SU-DHL-6 (cell line): ENCODE measurements at regions not wholly inside any gene's neighbourhood (a gene's known extent, or its start where the extent isn't known, plus 50 kb on each side); places are given as distances from the start of the nearest gene placed in this dataset.
A peak's percentile ranks its signal among the peaks of the same experiment; 100 is the strongest.

ENCODE experiments used
- H2AFZ ChIP-seq: fragments of 200-600 bp; sonication (generic); 2 replicates; pipeline ENCODE4 v1.6.1; 2014; ENCODE audit warnings: low read depth, mild to moderate bottlenecking, moderate library complexity, mixed read lengths, antibody characterized with exemption, low read length; ENCODE audit not compliant: severe bottlenecking
- H3F3A ChIP-seq: fragments of 200-600 bp; shearing (Covaris generic); 2 replicates; pipeline ENCODE4 v1.6.0; 2016; ENCODE audit warnings: antibody characterized with exemption, mild to moderate bottlenecking; ENCODE audit not compliant: insufficient read depth
- H3K27ac ChIP-seq: fragments of 200-600 bp; sonication (generic); 2 replicates; pipeline ENCODE4 v1.5.1; 2016; ENCODE audit warnings: low read depth, mild to moderate bottlenecking, low read length, moderate library complexity, mixed read lengths
- H3K27me3 ChIP-seq: fragments of 200-600 bp; sonication (generic), shearing (Covaris generic); 2 replicates; pipeline ENCODE4 v1.6.0; 2014; ENCODE audit warnings: mild to moderate bottlenecking, low read length
- H3K36me3 ChIP-seq: fragments of 200-600 bp; sonication (generic); 2 replicates; pipeline ENCODE4 v1.6.1; 2014; ENCODE audit warnings: mild to moderate bottlenecking, low read length, mixed read lengths
- H3K4me2 ChIP-seq: fragments of 300-600, 200-600 bp; shearing (Covaris generic), sonication (generic); 2 replicates; pipeline ENCODE4 v1.6.0; 2014; ENCODE audit warnings: low read length, low read depth, mild to moderate bottlenecking; ENCODE audit not compliant: poor library complexity, severe bottlenecking
- H3K4me3 ChIP-seq: fragments of 200-600 bp; sonication (generic); 2 replicates; pipeline ENCODE4 v1.5.1; 2014; ENCODE audit warnings: antibody characterized with exemption, low read length, mild to moderate bottlenecking, mixed read lengths; ENCODE audit not compliant: insufficient read depth, poor library complexity, severe bottlenecking
- H3K79me2 ChIP-seq: fragments of 200-600 bp; sonication (generic); 2 replicates; pipeline ENCODE4 v1.6.1; 2014; ENCODE audit warnings: mild to moderate bottlenecking, low read length, moderate library complexity; ENCODE audit not compliant: insufficient read depth
- H3K9ac ChIP-seq: fragments of 200-600 bp; sonication (generic); 2 replicates; pipeline ENCODE4 v1.7.0; 2014; ENCODE audit warnings: mild to moderate bottlenecking, low read length
- H3K9me2 ChIP-seq: fragments of 200-600 bp; sonication (generic); replicated peaks from 2 replicates; pipeline ENCODE4 v1.6.1; 2014; ENCODE audit warnings: low read length; ENCODE audit not compliant: insufficient read depth
- H3K9me3 ChIP-seq: fragments of 200-600 bp; sonication (generic); 2 replicates; pipeline ENCODE4 v1.6.1; 2014; ENCODE audit warnings: low read length, mixed read lengths; ENCODE audit not compliant: insufficient read depth
- H4K20me1 ChIP-seq: fragments of 200-600 bp; sonication (generic); 2 replicates; pipeline ENCODE4 v1.6.1; 2014; ENCODE audit warnings: low read depth, mild to moderate bottlenecking, antibody characterized with exemption, low read length, moderate library complexity, mixed read lengths
- EZH2phosphoT487 ChIP-seq: fragments of 200-600 bp; sonication (generic), shearing (Covaris generic); conservative IDR thresholded peaks from 2 replicates; pipeline ENCODE4 v1.6.1; 2018; ENCODE audit warnings: mild to moderate bottlenecking, antibody characterized with exemption, low read length, moderate library complexity, mixed read lengths
- TF ChIP-seq, protein P1 (sequence below): fragments of 200-600 bp; sonication (generic); IDR thresholded peaks from one replicate; pipeline ENCODE4 v1.5.1; 2017; ENCODE audit warnings: antibody characterized with exemption, mild to moderate bottlenecking, low read length, moderate library complexity; ENCODE audit not compliant: insufficient read depth, poor library complexity, severe bottlenecking

DNA sequence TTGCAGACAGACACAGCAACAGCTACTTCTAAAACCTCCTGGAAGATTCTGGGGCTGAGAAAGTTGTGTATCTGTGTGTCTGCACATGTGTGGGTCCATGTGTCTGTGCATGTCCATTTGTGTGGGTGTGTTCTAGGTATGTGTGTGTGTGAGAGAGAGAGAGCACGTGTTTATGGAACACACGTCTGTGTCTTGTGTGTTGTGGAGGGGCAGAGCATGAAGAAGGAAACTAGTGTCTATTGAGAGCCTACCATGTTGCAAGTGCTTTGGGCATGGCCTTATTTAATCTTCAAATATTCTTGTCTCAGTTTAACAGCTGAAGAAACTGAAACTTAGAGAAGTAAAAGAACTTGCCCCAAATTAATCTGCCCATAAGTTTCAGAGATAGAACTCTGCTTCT, 327.5 kb downstream of the UACA start:
- H3K9me3 ChIP-seq, result no peaks in the 10 kb centered on the region
- H3K4me3 ChIP-seq, result peak overlapping the region; percentile 15
- H3F3A ChIP-seq, result peaks cover 18% of the 10 kb centered on the region
- H3K27ac ChIP-seq, result peak overlapping the region; percentile 94
- H2AFZ ChIP-seq, result peak overlapping the region; percentile 83
- H4K20me1 ChIP-seq, result no peaks in the 10 kb centered on the region
- peak overlapping the region; percentile 65 for H3K4me2 ChIP-seq
- no peaks in the 10 kb centered on the region for H3K9me2 ChIP-seq
- H3K36me3 ChIP-seq, result no peaks in the 10 kb centered on the region
- TF ChIP-seq, protein P1, sequence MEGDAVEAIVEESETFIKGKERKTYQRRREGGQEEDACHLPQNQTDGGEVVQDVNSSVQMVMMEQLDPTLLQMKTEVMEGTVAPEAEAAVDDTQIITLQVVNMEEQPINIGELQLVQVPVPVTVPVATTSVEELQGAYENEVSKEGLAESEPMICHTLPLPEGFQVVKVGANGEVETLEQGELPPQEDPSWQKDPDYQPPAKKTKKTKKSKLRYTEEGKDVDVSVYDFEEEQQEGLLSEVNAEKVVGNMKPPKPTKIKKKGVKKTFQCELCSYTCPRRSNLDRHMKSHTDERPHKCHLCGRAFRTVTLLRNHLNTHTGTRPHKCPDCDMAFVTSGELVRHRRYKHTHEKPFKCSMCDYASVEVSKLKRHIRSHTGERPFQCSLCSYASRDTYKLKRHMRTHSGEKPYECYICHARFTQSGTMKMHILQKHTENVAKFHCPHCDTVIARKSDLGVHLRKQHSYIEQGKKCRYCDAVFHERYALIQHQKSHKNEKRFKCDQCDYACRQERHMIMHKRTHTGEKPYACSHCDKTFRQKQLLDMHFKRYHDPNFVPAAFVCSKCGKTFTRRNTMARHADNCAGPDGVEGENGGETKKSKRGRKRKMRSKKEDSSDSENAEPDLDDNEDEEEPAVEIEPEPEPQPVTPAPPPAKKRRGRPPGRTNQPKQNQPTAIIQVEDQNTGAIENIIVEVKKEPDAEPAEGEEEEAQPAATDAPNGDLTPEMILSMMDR, result no peak
- no peak for TF ChIP-seq EZH2phosphoT487
- no peaks in the 10 kb centered on the region for H3K27me3 ChIP-seq
- peak overlapping the region; percentile 42 for H3K9ac ChIP-seq
- H3K79me2 ChIP-seq, result no peaks in the 10 kb centered on the region

DNA sequence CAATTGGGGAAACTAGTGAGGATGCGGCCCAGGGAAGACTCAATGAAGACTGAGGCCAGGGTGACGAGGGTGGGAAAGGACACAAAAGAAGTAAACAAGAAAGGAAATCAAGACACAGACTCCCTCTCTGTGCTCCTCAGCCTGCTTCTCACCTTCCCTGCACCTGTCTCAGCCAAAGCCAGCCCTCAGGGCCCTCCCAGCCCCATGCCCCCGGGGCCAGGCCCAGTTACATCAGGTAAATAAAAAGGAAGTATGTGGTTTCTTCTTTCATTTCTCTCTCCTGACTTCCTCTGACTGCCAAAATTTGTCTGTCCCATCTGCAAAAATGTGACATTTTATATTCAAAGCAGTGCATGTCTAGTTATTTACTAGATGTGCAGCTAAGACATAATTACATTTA, 328.0 kb downstream of the UACA start:
- H2AFZ ChIP-seq, result peak overlapping the region; percentile 29
- H3K79me2 ChIP-seq, result no peaks in the 10 kb centered on the region
- H4K20me1 ChIP-seq, result no peaks in the 10 kb centered on the region
- no peaks in the 10 kb centered on the region for H3K9me2 ChIP-seq
- peak overlapping the region; percentile 52 for H3K9ac ChIP-seq
- H3K27me3 ChIP-seq, result no peaks in the 10 kb centered on the region
- H3K4me3 ChIP-seq, result peak overlapping the region; percentile 15
- peaks cover 18% of the 10 kb centered on the region for H3F3A ChIP-seq
- H3K36me3 ChIP-seq, result no peaks in the 10 kb centered on the region
- H3K4me2 ChIP-seq, result peak overlapping the region; percentile 65
- no peaks in the 10 kb centered on the region for H3K9me3 ChIP-seq
- peak overlapping the region; percentile 94 for H3K27ac ChIP-seq
- TF ChIP-seq, protein P1, result no peak
- TF ChIP-seq EZH2phosphoT487, result no peak

DNA sequence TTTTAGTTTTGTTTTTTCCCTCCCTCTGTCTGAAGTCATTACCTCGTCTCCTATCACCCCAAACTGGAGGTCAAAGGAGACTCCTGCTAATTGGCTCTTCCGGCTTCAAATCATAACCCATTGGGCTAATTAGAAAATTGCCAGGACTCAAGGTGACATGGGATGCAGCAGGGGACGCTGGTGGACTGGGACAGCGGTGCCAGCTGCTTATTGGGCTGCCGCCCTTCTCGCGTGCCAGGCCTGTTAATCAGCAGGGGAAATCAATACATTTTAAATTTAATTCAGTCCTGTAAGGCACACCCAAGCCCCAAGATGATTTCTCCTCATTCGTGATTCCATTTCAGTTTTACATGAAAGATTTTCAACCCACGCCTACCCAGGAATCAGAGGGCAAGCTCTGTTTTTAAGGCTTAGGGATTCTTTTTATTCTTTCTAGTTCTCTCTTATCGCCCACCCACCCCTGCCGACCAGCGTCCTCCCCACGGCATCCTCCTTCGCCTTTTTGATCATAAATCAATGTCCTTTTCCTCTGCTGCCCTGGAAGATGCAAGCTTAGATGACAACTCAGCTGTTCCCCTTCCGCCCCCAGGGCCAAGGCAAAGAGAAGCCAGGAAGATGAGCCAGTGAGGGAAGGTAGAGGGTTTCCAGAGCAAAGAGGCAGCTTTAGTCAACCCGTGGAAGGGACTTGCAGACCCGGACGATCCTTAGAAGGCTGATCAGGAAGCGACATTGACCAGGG, 329.6 kb downstream of the UACA start:
- TF ChIP-seq, protein P1, result no peak
- TF ChIP-seq EZH2phosphoT487, result no peak
- Histone ChIP-seq H3K4me2 (no peak overlapping the region), H4K20me1 (no peaks in the 10 kb centered on the region), H3K27ac (no peak overlapping the region), H2AFZ (no peak overlapping the region), H3K9me2 (no peaks in the 10 kb centered on the region), H3F3A (peaks cover 18% of the 10 kb centered on the region), H3K36me3 (no peaks in the 10 kb centered on the region), H3K9me3 (no peaks in the 10 kb centered on the region), H3K27me3 (no peaks in the 10 kb centered on the region), H3K79me2 (no peaks in the 10 kb centered on the region), H3K9ac (no peak overlapping the region), H3K4me3 (no peak overlapping the region)
